ENCODE measurements at regions not wholly inside any gene's neighbourhood (a gene's known extent, or its start where the extent isn't known, plus 50 kb on each side); places are given as distances from the start of the nearest gene placed in this dataset.
"Not testable (repeated sequence)": the region's sequence is repeated elsewhere in the genome, so short reads cannot be mapped to it uniquely, and the experiment has no call there.

DNA sequence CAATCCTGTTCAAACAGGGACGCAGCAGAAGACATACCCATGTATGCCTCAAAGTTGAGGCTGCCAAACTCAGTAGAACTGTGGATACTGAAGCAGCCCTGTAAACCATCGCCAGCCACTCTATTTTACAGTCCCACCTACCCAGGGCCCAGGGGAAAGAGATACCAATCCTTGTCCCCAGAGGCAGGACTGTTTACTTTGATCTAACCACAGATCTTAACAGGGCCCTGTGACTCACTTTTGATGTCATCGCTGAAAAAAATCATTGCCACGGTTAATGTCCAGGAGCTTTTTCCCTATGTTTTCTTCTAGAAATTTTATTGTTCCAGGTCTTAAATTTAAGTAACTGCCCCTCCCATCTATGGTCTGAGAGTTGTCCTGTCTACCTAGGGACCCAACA, 538.4 kb upstream of the NCAM2 start:
- no peak for DNase-seq

DNA sequence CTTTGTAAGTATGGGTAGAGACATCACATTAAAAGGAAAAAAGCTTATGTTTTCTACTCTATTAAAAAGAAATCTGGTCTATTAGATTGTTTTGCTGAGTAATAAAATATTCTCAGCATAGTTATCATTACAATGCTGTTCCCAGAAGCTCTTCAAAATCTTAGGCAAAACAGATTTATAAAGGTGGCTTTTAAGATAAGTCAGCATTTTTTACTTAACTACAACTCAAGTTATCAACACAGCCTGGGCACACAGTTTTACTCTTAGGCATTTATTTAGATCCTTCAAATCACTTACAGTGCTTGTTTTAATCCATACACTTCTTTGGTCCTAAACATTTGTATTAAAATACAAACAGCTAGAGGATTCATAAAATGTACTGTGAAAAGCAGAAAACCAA, 534.8 kb upstream of the NCAM2 start:
- no peak for DNase-seq

DNA sequence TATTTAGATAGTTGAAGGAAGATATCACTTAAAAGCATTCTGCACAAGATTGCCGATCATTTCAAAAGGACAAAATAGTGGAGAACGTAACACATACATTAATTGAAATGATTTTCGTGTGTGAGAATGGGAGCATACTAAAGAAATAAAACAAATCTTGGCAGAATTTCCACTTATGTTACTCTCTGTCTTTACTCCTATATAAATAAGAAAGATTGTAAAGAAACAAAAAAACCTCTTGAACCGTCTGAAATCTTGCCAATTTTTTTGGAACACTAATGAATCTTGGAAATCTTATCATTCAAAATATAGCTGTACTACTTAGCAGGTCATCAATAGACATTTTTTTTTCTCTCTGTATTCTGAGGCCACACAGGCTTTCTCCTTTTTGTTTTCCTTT, 528.8 kb upstream of the NCAM2 start:
- DNase-seq, result no peak

DNA sequence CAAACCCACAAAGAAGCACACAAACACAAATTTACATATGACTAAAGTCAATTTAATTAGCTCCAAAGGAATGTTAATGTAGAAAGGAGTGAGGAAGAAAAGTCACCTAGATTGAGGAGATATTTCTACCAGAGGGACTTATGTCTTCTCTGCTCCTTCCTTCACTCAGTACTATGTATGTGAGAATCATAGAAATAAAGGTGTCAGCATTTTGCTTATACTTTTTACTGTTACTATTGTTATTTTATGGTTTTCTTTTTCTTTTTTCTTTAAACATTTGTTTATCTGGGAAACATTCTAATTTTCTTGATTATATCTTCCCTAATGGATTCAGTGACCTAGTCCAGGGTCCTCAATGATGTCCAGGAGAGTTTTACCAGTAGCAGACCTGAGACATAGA, 511.9 kb upstream of the NCAM2 start:
- DNase-seq, result no peak

DNA sequence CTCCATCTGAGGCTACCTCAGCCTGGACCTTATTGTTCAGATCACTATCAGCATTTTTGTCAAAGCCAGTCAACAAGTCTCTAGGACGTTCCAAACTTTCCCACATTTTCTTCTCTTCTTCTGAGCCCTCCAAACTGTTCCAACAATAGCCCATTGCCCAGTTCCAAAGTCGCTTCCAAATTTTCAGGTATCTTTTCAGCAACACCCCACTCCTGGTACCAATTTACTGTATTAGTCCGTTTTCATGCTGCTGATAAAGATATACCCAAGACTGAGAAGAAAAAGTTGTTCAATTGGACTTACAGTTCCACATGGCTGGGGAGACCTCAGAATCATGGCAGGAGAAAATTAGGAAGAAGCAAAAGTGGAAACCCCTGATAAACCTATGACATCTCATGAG, 495.3 kb upstream of the NCAM2 start:
- not testable (repeated sequence) for DNase-seq

DNA sequence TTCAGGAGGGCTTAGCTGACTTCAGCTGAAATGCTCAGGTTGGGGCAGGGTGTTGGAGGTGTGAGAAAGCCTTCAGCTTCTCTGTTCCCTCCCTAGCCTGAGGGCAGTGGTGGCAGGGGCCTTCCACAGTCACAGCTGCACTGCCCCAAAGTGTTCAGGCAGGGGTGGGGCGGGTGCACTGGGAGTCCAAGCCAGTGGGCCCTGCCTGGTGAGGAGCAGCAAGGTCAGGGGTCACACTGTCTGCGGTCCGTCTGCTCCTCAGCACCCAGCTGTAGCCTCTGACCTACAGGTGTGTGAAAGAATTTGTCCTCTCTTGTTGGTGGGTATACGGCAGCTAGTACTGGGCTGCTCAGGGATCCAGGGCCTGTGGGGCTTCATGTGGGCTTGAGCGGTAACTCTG, 490.4 kb upstream of the NCAM2 start:
- DNase-seq, result no peak

DNA sequence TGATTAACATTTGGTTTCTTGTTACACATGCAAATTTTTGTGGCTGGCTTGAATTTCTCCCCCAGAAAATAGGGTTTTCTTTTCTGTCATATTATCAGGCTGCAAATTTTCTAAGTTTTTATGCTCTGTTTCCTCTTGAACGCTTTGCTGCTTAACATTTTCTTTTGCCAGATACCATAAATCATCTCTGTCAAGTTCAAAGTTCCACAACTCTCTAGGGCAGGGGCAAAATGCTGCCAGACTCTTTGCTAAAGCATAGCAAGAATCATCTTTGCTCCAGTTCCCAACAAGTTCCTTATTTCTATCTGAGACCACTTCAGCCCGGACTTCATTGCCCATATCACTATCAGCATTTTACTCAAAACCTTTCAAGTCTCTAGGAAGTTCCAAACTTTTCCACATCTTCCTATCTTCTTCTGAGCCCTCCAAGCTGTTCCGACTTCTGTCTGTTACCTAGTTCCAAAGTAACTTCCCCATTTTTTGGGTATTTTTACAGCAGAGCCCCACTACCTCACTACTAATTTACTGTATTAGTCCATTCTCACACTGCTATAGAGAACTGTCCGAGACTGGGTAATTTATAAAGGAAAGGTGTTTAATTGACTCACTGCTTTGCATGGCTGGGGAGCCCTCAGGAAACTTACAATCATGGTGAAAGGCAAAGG, 486.9 kb upstream of the NCAM2 start:
- no peak for DNase-seq

DNA sequence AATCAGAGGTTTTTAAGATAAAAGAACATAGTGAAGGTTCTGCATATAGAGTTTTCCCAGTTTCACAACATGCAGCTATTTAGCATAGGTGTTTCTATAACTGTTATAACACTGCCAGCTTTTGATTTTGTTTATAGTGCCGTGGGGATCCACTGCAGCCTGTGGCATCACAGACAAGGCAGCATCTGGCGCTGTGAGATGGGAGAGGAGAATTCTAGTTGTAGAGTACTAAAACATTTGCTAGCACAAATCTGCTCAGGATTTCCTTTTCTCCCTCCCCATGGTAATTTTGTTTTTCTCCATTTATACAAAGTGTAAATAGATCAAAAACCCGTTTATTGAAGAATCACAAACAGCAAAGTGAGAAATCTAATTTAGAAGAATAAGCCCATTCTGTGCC, 482.8 kb upstream of the NCAM2 start:
- DNase-seq, result no peak

DNA sequence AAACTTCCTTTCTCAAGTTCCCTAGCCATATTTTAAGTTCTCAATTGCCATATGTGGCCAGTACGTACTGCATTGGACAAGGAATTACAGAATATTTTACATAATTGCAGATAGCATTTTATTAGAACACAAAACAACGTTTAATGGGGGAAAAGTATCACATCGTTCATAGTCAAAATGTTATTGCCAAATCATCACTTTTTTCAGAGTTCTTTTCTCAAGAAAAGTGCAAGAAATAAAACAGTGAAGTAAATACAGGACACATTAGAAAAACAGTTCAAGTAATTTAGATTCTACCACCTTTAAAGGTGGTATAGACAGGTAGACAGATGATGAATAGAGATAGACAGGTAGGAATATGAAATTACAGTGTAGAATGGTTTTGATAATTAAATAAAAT, 479.1 kb upstream of the NCAM2 start:
- no peak for DNase-seq

DNA sequence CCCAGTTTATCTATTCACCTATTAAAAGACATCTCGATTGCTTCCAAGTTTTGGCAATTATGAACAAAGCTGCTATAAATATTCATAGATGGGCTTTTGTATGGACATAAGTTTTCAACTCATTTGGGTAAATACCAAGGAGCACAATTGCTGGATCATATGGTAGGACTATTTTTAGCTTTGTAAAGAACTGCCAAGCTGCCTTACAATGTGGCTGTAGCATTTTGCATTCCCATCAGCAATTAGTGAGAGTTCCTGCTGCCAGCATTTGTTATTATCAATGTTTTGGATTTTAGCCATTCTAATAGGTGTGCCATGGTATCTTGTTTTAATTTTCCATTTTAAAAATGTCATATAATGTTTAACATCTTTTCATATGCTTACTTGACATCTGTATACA, 475.6 kb upstream of the NCAM2 start:
- no peak for DNase-seq

DNA sequence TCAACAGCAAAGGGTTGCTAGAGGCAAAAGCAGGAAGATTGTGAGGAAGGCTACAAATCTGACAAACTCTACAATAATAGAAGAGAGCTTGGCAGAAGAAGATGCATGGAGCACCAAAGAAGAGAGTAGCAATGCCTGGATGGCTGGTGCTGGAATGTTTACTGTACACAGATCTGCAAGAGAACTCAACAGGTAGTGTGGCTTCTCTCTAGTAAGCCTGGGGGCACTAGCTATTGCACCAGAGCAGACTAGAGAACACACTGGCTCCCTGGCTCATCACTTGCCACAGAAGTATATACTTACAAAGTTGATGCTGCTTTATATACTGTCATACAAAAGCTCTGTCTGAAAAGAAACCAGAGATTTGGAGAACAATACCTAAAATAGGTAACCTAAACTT, 475.0 kb upstream of the NCAM2 start:
- DNase-seq, result no peak

DNA sequence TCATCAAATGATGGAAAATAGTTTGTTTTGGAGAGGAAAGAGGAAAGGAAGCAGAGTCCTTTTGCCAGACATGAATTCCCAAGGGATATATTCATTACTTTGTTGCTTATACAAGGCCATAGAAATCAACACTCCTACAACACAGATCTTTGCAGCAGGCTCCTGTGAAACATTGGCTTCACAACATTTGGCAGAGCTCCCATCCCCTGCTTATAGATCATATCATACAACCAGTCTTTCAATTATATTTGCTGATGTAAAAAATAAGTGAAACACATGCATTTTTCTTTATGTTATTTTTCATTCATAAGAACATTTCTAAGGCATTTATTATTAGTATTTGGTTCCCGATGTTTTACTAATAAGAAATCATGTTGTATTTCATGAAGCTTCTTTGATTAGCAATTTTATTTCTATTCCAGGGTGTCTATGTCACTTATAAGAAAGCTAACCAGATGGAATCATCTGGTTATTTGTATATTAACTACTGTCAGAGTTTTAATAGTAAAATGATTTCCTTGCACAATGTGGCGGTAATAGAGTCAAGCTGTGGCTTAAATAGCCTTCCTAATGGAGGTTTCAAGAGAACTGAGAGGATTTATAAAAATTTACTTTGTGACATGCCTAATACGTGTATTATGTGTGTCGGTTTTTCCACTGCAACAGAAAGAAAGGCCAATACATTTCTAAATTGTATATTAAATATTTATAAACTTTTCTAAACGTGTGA, 470.3 kb upstream of the NCAM2 start:
- DNase-seq, result no peak

DNA sequence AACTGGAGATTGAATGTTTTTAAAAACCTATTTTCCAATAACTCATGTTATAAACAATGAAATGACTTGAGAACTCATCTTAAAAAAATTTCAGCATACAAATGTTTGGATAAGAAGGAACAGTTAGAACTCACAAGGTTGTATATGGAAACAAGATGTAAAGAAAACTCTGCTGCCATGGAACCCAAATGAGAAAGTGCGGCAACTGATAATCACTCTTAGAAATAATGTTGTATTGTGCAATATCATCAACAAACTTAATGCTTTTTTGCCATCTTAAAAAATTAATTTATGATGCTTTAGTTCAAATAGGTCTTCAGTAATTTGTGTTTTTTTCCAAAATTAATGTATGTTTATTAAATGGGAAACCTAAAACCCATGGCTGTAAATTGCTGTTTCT, 461.1 kb upstream of the NCAM2 start:
- DNase-seq, result no peak

DNA sequence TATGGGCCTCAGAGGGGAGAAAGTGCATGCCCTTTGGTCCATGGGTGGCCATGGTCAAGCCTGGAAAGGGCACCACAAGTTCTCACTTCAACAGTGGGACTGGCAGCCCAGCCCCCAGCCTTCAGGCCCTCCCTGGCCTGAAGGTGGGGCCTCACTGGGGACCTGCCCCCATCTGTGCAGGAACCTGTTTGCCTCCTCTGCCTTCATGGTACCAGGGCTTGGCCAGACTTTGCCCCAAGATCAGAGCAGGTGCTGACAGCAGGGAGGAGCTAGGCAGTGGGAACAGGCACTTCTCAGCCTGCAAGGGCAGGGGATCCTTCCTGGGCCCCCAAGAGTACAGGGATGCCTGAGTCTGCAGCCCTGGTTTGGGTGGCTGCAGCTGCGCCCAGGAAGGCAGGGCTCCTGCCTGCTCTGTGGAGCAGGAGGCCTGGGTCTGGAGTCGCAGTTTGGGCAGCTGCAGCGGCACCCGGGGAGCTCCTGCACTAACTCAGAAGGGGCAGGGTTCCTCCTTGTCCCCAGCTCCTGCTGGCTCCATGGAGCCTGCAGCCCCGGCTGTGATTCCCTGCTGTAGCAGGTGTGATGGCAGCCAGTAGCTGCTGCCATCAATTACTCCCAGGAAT, 460.1 kb upstream of the NCAM2 start:
- DNase-seq, result no peak

DNA sequence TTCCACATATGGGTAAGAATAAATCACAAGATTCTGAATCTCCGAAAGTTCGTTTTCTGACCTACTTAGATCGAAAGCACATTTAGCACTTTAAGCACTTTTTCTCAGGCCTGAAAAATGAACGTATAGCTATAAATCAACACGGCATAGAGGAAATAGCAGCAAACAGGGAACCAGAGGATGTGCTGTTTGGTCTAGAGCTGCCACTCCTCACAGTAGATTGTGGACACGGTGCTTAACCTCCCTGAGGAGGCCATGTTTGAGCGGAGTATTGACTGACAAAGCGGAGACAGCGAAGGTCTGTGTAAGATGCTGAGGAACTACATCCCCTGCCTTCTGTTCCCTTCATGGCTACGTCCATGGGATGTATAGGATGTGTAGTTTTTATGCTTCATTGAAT, 452.8 kb upstream of the NCAM2 start:
- DNase-seq, result no peak

DNA sequence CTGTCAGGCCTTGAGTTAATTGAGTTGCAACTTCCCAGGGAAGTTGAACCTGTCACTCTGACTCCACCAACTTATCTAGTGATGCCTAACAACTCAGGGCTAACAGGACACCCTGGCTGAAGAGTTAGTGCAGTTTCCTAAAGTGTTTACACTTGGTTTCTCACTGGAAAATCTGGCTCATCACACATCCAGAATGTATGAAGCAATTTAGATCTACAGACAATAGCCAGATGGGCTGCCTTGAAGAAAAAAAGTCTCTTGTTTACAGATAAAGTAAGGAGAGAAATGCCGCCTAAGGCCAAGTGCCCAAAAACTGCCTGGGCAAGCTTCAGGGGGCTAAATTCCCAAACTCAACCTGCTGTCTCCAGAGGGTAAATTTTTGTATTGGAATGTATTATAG, 446.3 kb upstream of the NCAM2 start:
- DNase-seq, result no peak

DNA sequence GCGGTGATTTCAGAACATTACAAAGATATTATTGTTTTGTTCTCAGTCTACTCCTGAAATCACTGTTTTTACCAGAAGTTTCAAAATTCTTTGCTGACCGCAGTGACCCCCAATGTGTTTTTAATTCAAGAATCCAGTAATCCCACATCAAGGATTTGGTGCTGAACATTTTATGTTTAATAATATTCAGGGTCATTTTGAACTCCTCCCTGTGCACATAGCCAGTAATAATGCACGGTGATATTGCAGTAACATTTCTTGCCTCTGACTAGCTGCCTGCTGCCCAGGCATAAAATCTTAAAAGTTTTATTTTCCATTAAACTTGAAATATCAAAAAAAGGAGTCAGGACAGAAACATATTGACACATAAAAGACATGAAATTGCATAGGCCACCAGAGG, 443.4 kb upstream of the NCAM2 start:
- no peak for DNase-seq

DNA sequence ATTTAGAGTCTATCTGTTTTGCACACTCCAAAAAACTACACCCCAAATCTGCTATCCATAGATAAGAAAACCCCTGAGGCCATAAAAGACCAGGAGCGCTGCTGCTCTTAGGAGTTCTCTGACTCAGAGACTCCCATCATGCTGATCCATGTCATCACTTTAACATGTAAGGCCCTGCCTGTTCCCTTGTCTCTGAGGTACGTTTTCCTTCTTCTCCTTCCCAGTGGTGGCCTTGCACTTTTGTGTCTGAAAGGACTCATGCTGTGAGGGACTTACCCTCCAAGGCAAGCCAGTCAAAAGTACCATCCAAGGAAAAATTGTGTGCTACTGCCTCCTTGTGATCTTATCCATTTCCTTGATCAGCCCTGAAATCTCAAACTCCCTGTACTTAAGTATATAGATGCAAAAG, 427.4 kb upstream of the NCAM2 start:
- DNase-seq, result no peak

DNA sequence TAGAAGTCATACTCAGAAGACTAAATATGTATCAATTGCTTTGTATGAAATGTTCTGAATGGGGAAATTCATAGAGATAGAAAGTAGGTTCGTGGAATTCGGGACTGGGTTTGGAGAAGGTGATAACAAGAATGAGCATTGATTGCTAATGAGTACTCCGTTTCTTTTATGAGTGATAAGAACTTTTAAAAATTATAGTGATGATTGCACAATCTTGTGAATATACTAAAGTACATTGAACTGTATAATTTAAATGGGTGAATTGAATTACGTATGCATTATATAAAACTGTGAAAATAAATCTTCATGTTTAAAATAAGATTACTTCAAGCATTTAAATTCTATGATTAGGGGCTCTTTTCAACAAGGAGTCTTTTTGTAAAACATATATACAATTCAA, 425.6 kb upstream of the NCAM2 start:
- DNase-seq, result no peak

DNA sequence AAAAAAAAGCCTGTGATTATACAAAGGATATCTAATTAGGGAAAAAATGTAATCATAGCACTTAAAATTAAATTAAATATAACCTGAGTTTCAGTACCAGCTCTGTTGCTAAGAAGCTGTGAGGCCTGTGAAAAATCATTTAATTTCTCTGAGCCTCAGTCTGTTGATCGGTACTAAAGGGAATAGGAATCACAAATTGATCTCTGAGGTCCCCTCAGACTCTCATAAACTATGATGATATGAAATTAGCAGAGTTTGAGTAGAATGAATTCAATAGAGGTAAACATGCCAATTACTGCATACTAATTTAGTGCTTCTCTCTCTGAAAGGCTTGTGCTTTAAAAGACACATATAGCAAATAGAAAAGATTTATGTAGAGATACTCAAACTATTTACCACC, 416.8 kb upstream of the NCAM2 start:
- no peak for DNase-seq

DNA sequence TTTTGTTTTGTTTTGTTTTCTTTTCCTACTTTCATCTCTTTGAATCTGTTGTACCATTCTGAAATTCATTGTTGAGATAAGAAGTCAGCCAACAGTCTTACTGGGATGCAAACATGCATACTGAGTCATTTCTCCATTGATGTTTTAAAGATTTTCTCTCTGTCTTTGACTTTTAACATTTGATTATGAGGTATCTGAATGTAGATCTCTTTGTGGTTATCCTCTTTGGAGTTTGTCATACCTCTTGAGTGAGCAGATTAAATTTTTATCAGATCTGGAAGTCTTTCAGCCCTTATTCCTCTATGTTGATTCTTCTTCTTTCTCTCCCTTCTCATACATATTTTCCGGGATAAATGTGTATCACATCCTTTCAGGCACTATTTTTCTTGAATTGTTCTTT, 406.9 kb upstream of the NCAM2 start:
- no peak for DNase-seq

DNA sequence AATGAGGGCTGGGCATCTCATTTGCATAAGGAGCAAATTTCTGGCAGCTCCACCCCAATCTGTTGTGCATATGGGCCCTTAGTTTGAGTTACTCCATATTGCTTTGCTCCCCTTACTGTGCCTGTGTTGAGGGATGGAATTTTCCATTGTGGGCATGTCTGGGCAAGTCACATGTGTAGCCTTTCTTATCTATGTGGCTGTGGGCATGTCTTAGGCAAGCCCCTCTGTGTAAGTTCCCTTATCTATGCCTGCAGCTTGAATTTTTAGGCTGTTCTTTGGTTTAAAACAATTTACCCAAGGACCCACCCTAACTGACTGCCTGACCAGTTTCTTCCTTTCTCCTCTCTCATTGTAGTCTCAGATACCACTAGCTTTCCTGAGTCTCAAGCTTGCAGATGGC, 405.7 kb upstream of the NCAM2 start:
- no peak for DNase-seq

DNA sequence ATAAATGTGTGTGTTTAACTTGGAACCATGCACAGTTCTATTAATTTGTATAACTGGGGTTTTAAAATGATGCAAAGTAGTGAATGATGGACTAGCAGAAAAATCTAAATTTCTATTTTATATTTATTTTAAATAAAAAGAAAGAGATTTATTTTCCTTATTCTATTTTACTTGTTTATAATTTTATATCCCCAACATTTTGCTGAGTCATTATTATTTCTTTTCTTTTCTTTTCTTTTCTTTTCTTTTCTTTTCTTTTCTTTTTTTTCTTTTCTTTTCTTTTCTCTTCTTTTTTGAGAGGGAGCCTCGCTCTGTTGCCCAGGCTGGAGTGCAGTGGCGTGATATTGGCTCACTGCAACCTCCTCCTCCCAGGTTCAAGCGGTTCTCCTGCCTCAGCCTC, 395.0 kb upstream of the NCAM2 start:
- DNase-seq, result no peak

DNA sequence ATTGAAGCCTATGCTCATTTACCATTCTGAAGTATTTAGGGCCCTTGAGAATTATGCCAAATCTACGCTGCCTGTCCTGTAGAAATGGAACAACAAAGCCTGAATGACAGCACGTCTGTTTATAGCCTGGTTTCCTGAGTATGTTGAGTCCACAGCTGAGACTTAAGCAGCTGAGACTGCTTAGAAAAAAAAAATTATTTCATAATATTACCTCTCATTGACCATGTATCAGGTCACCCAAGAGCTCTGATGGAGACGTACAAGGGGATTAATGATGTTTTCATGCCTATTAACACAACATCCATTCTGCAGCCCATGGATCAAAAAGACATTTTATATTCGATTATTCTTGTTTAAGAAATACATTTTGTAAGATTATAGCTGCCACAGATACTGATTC, 387.2 kb upstream of the NCAM2 start:
- DNase-seq, result no peak

DNA sequence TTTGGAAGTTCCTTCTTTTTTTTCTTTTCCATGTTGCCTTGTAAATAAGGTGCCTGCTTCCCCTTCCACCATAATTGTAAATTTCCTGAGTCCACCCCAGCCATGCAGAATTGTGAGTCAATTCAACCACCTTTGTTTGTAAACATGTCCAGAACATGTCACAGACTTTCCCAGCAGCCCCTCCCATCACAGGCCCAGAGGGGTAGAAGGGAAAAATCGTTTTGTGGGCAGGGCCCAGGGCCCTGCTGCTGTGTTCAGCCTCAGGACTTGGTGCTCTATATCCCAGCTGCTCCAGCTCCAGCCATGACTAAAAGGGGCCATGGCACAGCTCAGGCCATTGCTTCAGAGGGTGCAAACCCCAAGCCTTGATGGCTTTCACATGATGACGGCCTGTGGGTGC, 384.6 kb upstream of the NCAM2 start:
- no peak for DNase-seq
